ENCODE measurements at regions not wholly inside any gene's neighbourhood (a gene's known extent, or its start where the extent isn't known, plus 50 kb on each side); places are given as distances from the start of the nearest gene placed in this dataset.
"Not testable (repeated sequence)": the region's sequence is repeated elsewhere in the genome, so short reads cannot be mapped to it uniquely, and the experiment has no call there.

- not testable (repeated sequence) for TF ChIP-seq CTCF (IDR thresholded peaks at IDR 0.05 in 4 of 5, conservative IDR thresholded peaks at IDR 0.05 in 1 of 5); POLR2A (IDR thresholded peaks at IDR 0.05)
Observed at GRCh38 chr1:148372051-148372726, 110.9 kb downstream of the PPIAL4G start.
